ENCODE measurements at regions not wholly inside any gene's neighbourhood (a gene's known extent, or its start where the extent isn't known, plus 50 kb on each side); places are given as distances from the start of the nearest gene placed in this dataset.
"Not testable (repeated sequence)": the region's sequence is repeated elsewhere in the genome, so short reads cannot be mapped to it uniquely, and the experiment has no call there.

GRCh38 chr7:153407291-153408046, 644.7 kb upstream of the DPP6 start:
- Mint-ChIP-seq H3K4me1 (no peaks in the 10 kb centered on the region), H3K9me3 (peaks cover 47% of the 10 kb centered on the region)

GRCh38 chr7:153408360-153409335, 643.5 kb upstream of the DPP6 start:
- Histone ChIP-seq H4K20me1 (ENCODE audit: low read depth) (no peaks in the 10 kb centered on the region), H2AFZ (replicated peaks) (no peak overlapping the region), H3K9ac (no peak overlapping the region), H3K4me2 (no peak overlapping the region), H3K27ac (no peak overlapping the region), H3K27me3 (no peaks in the 10 kb centered on the region), H3K9me3 (ENCODE audit: low read depth) (no peaks in the 10 kb centered on the region), H3K79me2 (ENCODE audit: low read depth) (no peaks in the 10 kb centered on the region), H3K4me3 (no peak overlapping the region), H3K4me1 (no peaks in the 10 kb centered on the region), H3F3A (ENCODE audit: low read depth) (no peaks in the 10 kb centered on the region), H3K36me3 (no peaks in the 10 kb centered on the region)
- Mint-ChIP-seq H3K4me1 (no peaks in the 10 kb centered on the region), H3K36me3 (no peaks in the 10 kb centered on the region), H3K27me3 (ENCODE audit: insufficient read depth, low read depth) (no peaks in the 10 kb centered on the region), H3K9me3 (peaks cover 50% of the 10 kb centered on the region), H3K27ac (no peak overlapping the region), H3K4me3 (no peak overlapping the region)
- DNase-seq (ENCODE audit: low spot score) = no peak
- TF ChIP-seq EZH2 (IDR thresholded peaks at IDR 0.05) = no peak
- TF ChIP-seq EZH2phosphoT487 (IDR thresholded peaks at IDR 0.05) = no peak
- TF ChIP-seq, protein P1, sequence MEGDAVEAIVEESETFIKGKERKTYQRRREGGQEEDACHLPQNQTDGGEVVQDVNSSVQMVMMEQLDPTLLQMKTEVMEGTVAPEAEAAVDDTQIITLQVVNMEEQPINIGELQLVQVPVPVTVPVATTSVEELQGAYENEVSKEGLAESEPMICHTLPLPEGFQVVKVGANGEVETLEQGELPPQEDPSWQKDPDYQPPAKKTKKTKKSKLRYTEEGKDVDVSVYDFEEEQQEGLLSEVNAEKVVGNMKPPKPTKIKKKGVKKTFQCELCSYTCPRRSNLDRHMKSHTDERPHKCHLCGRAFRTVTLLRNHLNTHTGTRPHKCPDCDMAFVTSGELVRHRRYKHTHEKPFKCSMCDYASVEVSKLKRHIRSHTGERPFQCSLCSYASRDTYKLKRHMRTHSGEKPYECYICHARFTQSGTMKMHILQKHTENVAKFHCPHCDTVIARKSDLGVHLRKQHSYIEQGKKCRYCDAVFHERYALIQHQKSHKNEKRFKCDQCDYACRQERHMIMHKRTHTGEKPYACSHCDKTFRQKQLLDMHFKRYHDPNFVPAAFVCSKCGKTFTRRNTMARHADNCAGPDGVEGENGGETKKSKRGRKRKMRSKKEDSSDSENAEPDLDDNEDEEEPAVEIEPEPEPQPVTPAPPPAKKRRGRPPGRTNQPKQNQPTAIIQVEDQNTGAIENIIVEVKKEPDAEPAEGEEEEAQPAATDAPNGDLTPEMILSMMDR (IDR thresholded peaks at IDR 0.05) = no peak

More at GRCh38 chr7:153407291-153408046, 644.7 kb upstream of the DPP6 start:
- Histone ChIP-seq H3F3A (ENCODE audit: low read depth) (no peaks in the 10 kb centered on the region), H3K4me1 (no peaks in the 10 kb centered on the region), H3K9me3 (ENCODE audit: low read depth) (no peaks in the 10 kb centered on the region), H3K36me3 (no peaks in the 10 kb centered on the region), H3K9ac (no peak overlapping the region), H3K27ac (no peak overlapping the region), H2AFZ (replicated peaks) (no peak overlapping the region), H3K4me2 (no peak overlapping the region), H4K20me1 (ENCODE audit: low read depth) (no peaks in the 10 kb centered on the region), H3K27me3 (no peaks in the 10 kb centered on the region), H3K4me3 (no peak overlapping the region), H3K79me2 (ENCODE audit: low read depth) (no peaks in the 10 kb centered on the region)
- no peak overlapping the region for H3K4me3 Mint-ChIP-seq
- DNase-seq (ENCODE audit: low spot score) = no peak
- no peaks in the 10 kb centered on the region for H3K27me3 Mint-ChIP-seq (ENCODE audit: insufficient read depth, low read depth)
- H3K36me3 Mint-ChIP-seq = no peaks in the 10 kb centered on the region
- no peak overlapping the region for H3K27ac Mint-ChIP-seq
- TF ChIP-seq, protein P1 (IDR thresholded peaks at IDR 0.05) = no peak
- no peak for TF ChIP-seq EZH2 (IDR thresholded peaks at IDR 0.05)

GRCh38 chr7:153409567-153410342, 642.4 kb upstream of the DPP6 start:
- not testable (repeated sequence) for H3F3A ChIP-seq (ENCODE audit: low read depth); H3K4me2 ChIP-seq; H4K20me1 ChIP-seq (ENCODE audit: low read depth); H3K27me3 ChIP-seq; H3K4me3 Mint-ChIP-seq; H3K36me3 ChIP-seq; H3K27ac ChIP-seq; H3K4me1 ChIP-seq; H3K9ac ChIP-seq; H3K4me1 Mint-ChIP-seq; DNase-seq (ENCODE audit: low spot score); H2AFZ ChIP-seq (replicated peaks); H3K27me3 Mint-ChIP-seq (ENCODE audit: insufficient read depth, low read depth); H3K9me3 ChIP-seq (ENCODE audit: low read depth); H3K79me2 ChIP-seq (ENCODE audit: low read depth); H3K4me3 ChIP-seq; H3K27ac Mint-ChIP-seq; H3K36me3 Mint-ChIP-seq
- peaks cover 48% of the 10 kb centered on the region for H3K9me3 Mint-ChIP-seq

- not testable (repeated sequence) for H2AFZ ChIP-seq (replicated peaks); H3K36me3 ChIP-seq; H3K4me2 ChIP-seq; H3K79me2 ChIP-seq (ENCODE audit: low read depth); H3K4me3 ChIP-seq; H3K27me3 ChIP-seq; H3K27me3 Mint-ChIP-seq (ENCODE audit: insufficient read depth, low read depth); H4K20me1 ChIP-seq (ENCODE audit: low read depth); H3K9me3 ChIP-seq (ENCODE audit: low read depth); H3K4me1 ChIP-seq; H3K4me3 Mint-ChIP-seq; H3K27ac Mint-ChIP-seq; H3F3A ChIP-seq (ENCODE audit: low read depth); H3K36me3 Mint-ChIP-seq; H3K27ac ChIP-seq; H3K9ac ChIP-seq; H3K4me1 Mint-ChIP-seq; DNase-seq (ENCODE audit: low spot score)
- peaks cover 52% of the 10 kb centered on the region for H3K9me3 Mint-ChIP-seq
These were observed 641.1 kb upstream of the DPP6 start for GRCh38 chr7:153410997-153411642.

DNA sequence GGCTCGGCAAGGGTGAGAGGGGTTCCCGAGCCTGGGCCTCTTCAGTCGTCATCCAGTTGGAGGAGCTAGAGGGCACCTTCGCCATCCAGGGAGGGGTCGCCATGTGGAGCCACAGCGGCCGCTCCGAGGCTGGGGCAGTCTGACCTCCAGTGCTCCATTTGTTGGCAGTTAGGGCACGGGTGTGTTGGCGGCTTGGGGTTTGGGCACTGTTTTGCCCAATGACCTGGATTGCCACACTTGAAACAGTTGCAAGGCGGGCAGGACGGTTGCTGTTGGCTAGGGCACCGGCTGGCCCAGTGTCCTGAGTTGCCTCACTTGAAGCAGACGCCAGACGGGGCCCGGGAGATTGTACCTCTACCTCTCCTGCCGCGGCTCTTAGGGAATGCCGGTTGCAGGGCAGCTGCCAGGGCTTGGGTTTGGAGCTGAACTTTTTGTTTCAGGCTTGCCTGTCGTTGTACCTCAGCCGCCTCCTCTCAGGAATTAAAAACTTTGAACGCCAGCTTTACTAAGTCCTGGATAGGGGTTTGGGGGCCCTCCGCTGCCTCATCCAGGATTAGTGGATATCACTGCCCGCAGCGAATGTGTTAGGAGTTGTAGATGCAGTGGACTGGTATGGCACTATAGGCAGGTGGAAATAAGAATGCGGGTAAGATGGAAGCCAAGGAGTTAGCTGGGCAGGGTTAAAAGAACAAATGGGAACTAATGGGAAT, 639.9 kb upstream of the DPP6 start:
- not testable (repeated sequence) for H3K4me3 ChIP-seq; H3K27ac Mint-ChIP-seq; H3K27me3 Mint-ChIP-seq (ENCODE audit: insufficient read depth, low read depth); H3K4me1 ChIP-seq; H2AFZ ChIP-seq (replicated peaks); H3K4me1 Mint-ChIP-seq; H3K9ac ChIP-seq; H3K27ac ChIP-seq; H3K36me3 ChIP-seq; H3K4me2 ChIP-seq; H4K20me1 ChIP-seq (ENCODE audit: low read depth); H3K4me3 Mint-ChIP-seq; H3K79me2 ChIP-seq (ENCODE audit: low read depth); H3K9me3 ChIP-seq (ENCODE audit: low read depth); H3K27me3 ChIP-seq; DNase-seq (ENCODE audit: low spot score); H3K36me3 Mint-ChIP-seq; H3F3A ChIP-seq (ENCODE audit: low read depth)
- peaks cover 51% of the 10 kb centered on the region for H3K9me3 Mint-ChIP-seq

Measured in neural progenitor cell (in vitro differentiated cells).